Adrenal gland (tissue), 5 donors: ENCODE measurements at regions not wholly inside any gene's neighbourhood (a gene's known extent, or its start where the extent isn't known, plus 50 kb on each side); places are given as distances from the start of the nearest gene placed in this dataset.

Experiments used
- CTCF ChIP-seq, 6 experiments: fragments of 450-650 bp in 4 of 6; fragments of 200-600 bp in 2 of 6; sonication (generic) in 1 of 6; IDR thresholded peaks; 1 replicate in 5 of 6; 2 replicates in 1 of 6; pipeline versions ENCODE4 v1.5.1 to v1.8.0; 2016 to 2021; ENCODE audit warnings: antibody characterized with exemption in 6 of 6, mild to moderate bottlenecking in 2 of 6, moderate library complexity in 1 of 6
- POLR2A ChIP-seq, 2 donors: fragments of 450-650 bp; IDR thresholded peaks; one replicate each; pipeline ENCODE4 v1.6.1; 2017; ENCODE audit warnings: antibody characterized with exemption in 2 of 2, mild to moderate bottlenecking in 2 of 2, moderate library complexity in 1 of 2
- donor health status: DM: no; HTN: no; CAD: no.

GRCh38 chr4:123662827-123663226 is 266.2 kb downstream of the SPRY1 start:
- no peak for TF ChIP-seq POLR2A (IDR thresholded peaks at IDR 0.05)
- TF ChIP-seq CTCF (IDR thresholded peaks at IDR 0.05), result no peak
